ENCODE measurements at regions not wholly inside any gene's neighbourhood (a gene's known extent, or its start where the extent isn't known, plus 50 kb on each side); places are given as distances from the start of the nearest gene placed in this dataset.
"Not testable (repeated sequence)": the region's sequence is repeated elsewhere in the genome, so short reads cannot be mapped to it uniquely, and the experiment has no call there.

- Histone ChIP-seq H3K36me3 (no peaks in the 10 kb centered on the region), H3K9me3 (no peaks in the 10 kb centered on the region), H3K4me1 (no peaks in the 10 kb centered on the region), H3K27me3 (peaks cover 0 to 55% of the 10 kb centered on the region in 2 donors), H3K4me3 (no peak overlapping the region), H3K27ac (no peak overlapping the region)
- no peak for TF ChIP-seq CTCF (IDR thresholded peaks at IDR 0.05)
- ATAC-seq (no peak), DNase-seq (no peak)
- intact Hi-C loops (cut with DNase I), result no loop called here
These were observed 174.7 kb upstream of the PPP1R26 start for GRCh38 chr9:135304886-135305285.

GRCh38 chr9:135305546-135306180 lies 173.9 kb upstream of the PPP1R26 start:
- ATAC-seq (no peak), DNase-seq (peak in 1 of 4 donors; percentile 36)
- intact Hi-C loops (cut with DNase I), result no loop called here
- H3K4me3 ChIP-seq, result no peak overlapping the region
- H3K27ac ChIP-seq, result no peak overlapping the region
- TF ChIP-seq CTCF (IDR thresholded peaks at IDR 0.05), result no peak
- H3K27me3 ChIP-seq, result peaks cover 0 to 55% of the 10 kb centered on the region in 2 donors
- H3K4me1 ChIP-seq, result no peaks in the 10 kb centered on the region
- H3K9me3 ChIP-seq, result no peaks in the 10 kb centered on the region
- H3K36me3 ChIP-seq, result no peaks in the 10 kb centered on the region

DNA sequence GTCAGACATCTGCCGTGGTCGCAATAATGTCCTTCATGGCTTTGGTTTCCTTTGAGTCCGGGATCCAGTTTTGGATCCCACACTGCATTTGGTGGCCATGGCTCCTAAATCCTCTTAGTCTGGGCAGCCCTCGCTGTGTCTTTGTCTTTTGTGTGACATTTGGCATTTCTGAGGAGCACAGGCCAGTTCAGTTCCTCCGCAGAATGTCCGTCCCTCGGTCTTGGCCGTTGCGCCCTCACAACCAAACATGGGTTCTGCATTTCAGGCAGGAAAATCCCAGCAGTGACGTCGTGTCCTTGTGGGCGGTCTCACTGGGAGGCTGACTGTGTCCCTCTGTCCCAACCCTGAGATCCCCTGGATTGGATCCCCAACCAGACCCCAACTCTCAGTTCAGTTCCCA lies 172.9 kb upstream of the PPP1R26 start:
- H3K4me1 ChIP-seq, result no peaks in the 10 kb centered on the region
- H3K27me3 ChIP-seq, result peaks cover 0 to 49% of the 10 kb centered on the region in 2 donors
- intact Hi-C loops (cut with DNase I), result no loop called here
- no peak for ATAC-seq
- H3K27ac ChIP-seq, result no peak overlapping the region
- H3K4me3 ChIP-seq, result no peak overlapping the region
- peak in 1 of 4 donors; percentile 31 for DNase-seq
- no peaks in the 10 kb centered on the region for H3K36me3 ChIP-seq
- no peak for TF ChIP-seq CTCF (IDR thresholded peaks at IDR 0.05)
- H3K9me3 ChIP-seq, result peaks cover 0 to under 1% of the 10 kb centered on the region in 2 donors

GRCh38 chr9:135307300-135307699 lies 172.3 kb upstream of the PPP1R26 start:
- no peak overlapping the region for H3K27ac ChIP-seq
- TF ChIP-seq CTCF (IDR thresholded peaks at IDR 0.05), result no peak
- intact Hi-C loops (cut with DNase I), result no loop called here
- H3K27me3 ChIP-seq, result peaks cover 0 to 43% of the 10 kb centered on the region in 2 donors
- no peaks in the 10 kb centered on the region for H3K4me1 ChIP-seq
- H3K4me3 ChIP-seq, result no peak overlapping the region
- ATAC-seq (no peak), DNase-seq (no peak)
- H3K9me3 ChIP-seq, result peaks cover 0 to 3% of the 10 kb centered on the region in 2 donors
- no peaks in the 10 kb centered on the region for H3K36me3 ChIP-seq

GRCh38 chr9:135307919-135308318 lies 171.7 kb upstream of the PPP1R26 start:
- H3K27ac ChIP-seq; H3K36me3 ChIP-seq; H3K9me3 ChIP-seq; intact Hi-C loops (cut with DNase I); H3K4me3 ChIP-seq; ATAC-seq; H3K4me1 ChIP-seq: not testable (repeated sequence)
- peak in 1 of 4 donors; percentile 58 for DNase-seq
- peaks cover 0 to 37% of the 10 kb centered on the region in 2 donors for H3K27me3 ChIP-seq
